GM19395 (cell line): ENCODE measurements at regions not wholly inside any gene's neighbourhood (a gene's known extent, or its start where the extent isn't known, plus 50 kb on each side); places are given as distances from the start of the nearest gene placed in this dataset.

Source experiments
- ATAC-seq: cut with Tn5 transposase; IDR thresholded peaks from one replicate; pipeline ENCODE4 v1.9.1; 2021; ENCODE audit warnings: mild to moderate bottlenecking, moderate library complexity; ENCODE audit not compliant: unreplicated experiment

GRCh38 chr18:34159691-34160185, 65.0 kb downstream of the NOL4 start:
- ATAC-seq = no peak

- ATAC-seq = no peak
These were observed 65.6 kb downstream of the NOL4 start for GRCh38 chr18:34158881-34159690.

- ATAC-seq = peak; percentile 78
These were observed 71.0 kb downstream of the NOL4 start for GRCh38 chr18:34153711-34154110.

GRCh38 chr18:34131006-34131405, 93.7 kb downstream of the NOL4 start:
- ATAC-seq = no peak

- ATAC-seq = no peak
These were observed 96.3 kb downstream of the NOL4 start for GRCh38 chr18:34128436-34128835.

GRCh38 chr18:34126121-34126520, 98.6 kb downstream of the NOL4 start:
- no peak for ATAC-seq

GRCh38 chr18:34122724-34123334, 101.9 kb downstream of the NOL4 start:
- ATAC-seq = peak; percentile 96

GRCh38 chr18:34121200-34121721, 103.5 kb downstream of the NOL4 start:
- ATAC-seq = no peak

GRCh38 chr18:34120294-34120693, 104.4 kb downstream of the NOL4 start:
- ATAC-seq = no peak

- no peak for ATAC-seq
These were observed 107.4 kb downstream of the NOL4 start for GRCh38 chr18:34117319-34117718.

GRCh38 chr18:34115409-34116081, 109.2 kb downstream of the NOL4 start:
- no peak for ATAC-seq

- no peak for ATAC-seq
These were observed 109.7 kb downstream of the NOL4 start for GRCh38 chr18:34114996-34115395.

- ATAC-seq = no peak
These were observed 116.5 kb downstream of the NOL4 start for GRCh38 chr18:34108206-34108605.

- no peak for ATAC-seq
These were observed 126.6 kb downstream of the NOL4 start for GRCh38 chr18:34098109-34098508.

GRCh38 chr18:34097312-34097711, 127.4 kb downstream of the NOL4 start:
- ATAC-seq = no peak

- no peak for ATAC-seq
These were observed 130.6 kb downstream of the NOL4 start for GRCh38 chr18:34094148-34094547.

- no peak for ATAC-seq
These were observed 131.9 kb downstream of the NOL4 start for GRCh38 chr18:34092796-34093195.

GRCh38 chr18:34086370-34086769, 138.3 kb downstream of the NOL4 start:
- ATAC-seq = no peak

- ATAC-seq = no peak
These were observed 139.5 kb downstream of the NOL4 start for GRCh38 chr18:34085140-34085739.

- no peak for ATAC-seq
These were observed 140.1 kb downstream of the NOL4 start for GRCh38 chr18:34084635-34085034.

- ATAC-seq = no peak
These were observed 140.7 kb downstream of the NOL4 start for GRCh38 chr18:34083910-34084535.
